ENCODE measurements at regions not wholly inside any gene's neighbourhood (a gene's known extent, or its start where the extent isn't known, plus 50 kb on each side); places are given as distances from the start of the nearest gene placed in this dataset.

GRCh38 chr15:60086681-60087429 lies 82.7 kb downstream of the FOXB1 start:
- H3K4me3 ChIP-seq, result no peak overlapping the region
- TF ChIP-seq CTCF (IDR thresholded peaks at IDR 0.05), result no peak
- no peak for DNase-seq
- H3K9me3 ChIP-seq, result no peaks in the 10 kb centered on the region
- H3K27me3 ChIP-seq, result no peaks in the 10 kb centered on the region
- no peak overlapping the region for H3K27ac ChIP-seq
- no peaks in the 10 kb centered on the region for H3K36me3 ChIP-seq
- no peaks in the 10 kb centered on the region for H3K4me1 ChIP-seq
- intact Hi-C loops (cut with DNase I; ENCODE audit: low total_unique reads), result no loop called here

GRCh38 chr15:60087561-60087960 lies 83.5 kb downstream of the FOXB1 start:
- Histone ChIP-seq H3K36me3 (no peaks in the 10 kb centered on the region), H3K4me1 (no peaks in the 10 kb centered on the region), H3K9me3 (no peaks in the 10 kb centered on the region), H3K27ac (no peak overlapping the region), H3K27me3 (no peaks in the 10 kb centered on the region), H3K4me3 (no peak overlapping the region)
- intact Hi-C loops (cut with DNase I; ENCODE audit: low total_unique reads), result no loop called here
- no peak for DNase-seq
- no peak for TF ChIP-seq CTCF (IDR thresholded peaks at IDR 0.05)

- TF ChIP-seq CTCF (IDR thresholded peaks at IDR 0.05), result no peak
- Histone ChIP-seq H3K36me3 (no peaks in the 10 kb centered on the region), H3K4me1 (no peaks in the 10 kb centered on the region), H3K27me3 (peaks cover 0 to 9% of the 10 kb centered on the region in 2 donors), H3K4me3 (no peak overlapping the region), H3K27ac (no peak overlapping the region), H3K9me3 (no peaks in the 10 kb centered on the region)
- no peak for DNase-seq
- intact Hi-C loops (cut with DNase I; ENCODE audit: low total_unique reads), result no loop called here
Observed at GRCh38 chr15:60090747-60091146, 86.6 kb downstream of the FOXB1 start.

GRCh38 chr15:60091157-60091556 lies 87.0 kb downstream of the FOXB1 start:
- Histone ChIP-seq H3K9me3 (no peaks in the 10 kb centered on the region), H3K27ac (no peak overlapping the region), H3K4me3 (no peak overlapping the region), H3K36me3 (no peaks in the 10 kb centered on the region), H3K4me1 (no peaks in the 10 kb centered on the region), H3K27me3 (peaks cover 0 to 9% of the 10 kb centered on the region in 2 donors)
- intact Hi-C loops (cut with DNase I; ENCODE audit: low total_unique reads), result no loop called here
- DNase-seq, result no peak
- no peak for TF ChIP-seq CTCF (IDR thresholded peaks at IDR 0.05)

- Histone ChIP-seq H3K36me3 (no peaks in the 10 kb centered on the region), H3K4me1 (no peaks in the 10 kb centered on the region), H3K27me3 (peaks cover 0 to 9% of the 10 kb centered on the region in 2 donors), H3K27ac (no peak overlapping the region), H3K4me3 (no peak overlapping the region), H3K9me3 (no peaks in the 10 kb centered on the region)
- intact Hi-C loops (cut with DNase I; ENCODE audit: low total_unique reads), result no loop called here
- no peak for TF ChIP-seq CTCF (IDR thresholded peaks at IDR 0.05)
- no peak for DNase-seq
Observed at GRCh38 chr15:60091911-60092310, 87.8 kb downstream of the FOXB1 start.
